ENCODE measurements at regions not wholly inside any gene's neighbourhood (a gene's known extent, or its start where the extent isn't known, plus 50 kb on each side); places are given as distances from the start of the nearest gene placed in this dataset.

DNA sequence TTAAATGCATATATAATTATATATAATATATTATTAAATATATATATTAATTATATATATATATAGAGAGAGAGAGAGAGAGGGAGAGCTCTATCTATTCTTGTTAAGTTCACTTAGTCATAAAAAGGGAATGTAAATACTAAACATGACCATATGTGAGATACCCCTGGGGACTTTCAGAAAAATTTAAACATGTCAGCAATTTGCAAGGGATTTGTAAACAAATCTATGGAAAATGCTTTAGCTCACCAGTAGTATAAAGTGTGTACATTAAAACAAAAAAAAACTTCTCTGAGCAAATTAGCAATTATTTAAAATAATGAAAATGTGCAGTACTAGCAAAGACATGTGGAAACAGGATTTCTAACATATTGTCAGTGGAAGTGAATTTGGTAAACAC, 1755.5 kb downstream of the PCDH19 start:
- Mint-ChIP-seq H3K4me3 (no peak overlapping the region), H3K27ac (no peak overlapping the region), H3K27me3 (no peaks in the 10 kb centered on the region), H3K36me3 (no peaks in the 10 kb centered on the region), H3K4me1 (no peaks in the 10 kb centered on the region), H3K9me3 (peaks cover 0 to 2% (median 0%) of the 10 kb centered on the region in 9 donors)
- DNase-seq (no peak), ATAC-seq (no peak)
- POLR2A ChIA-PET, result no interaction called here

Data from naive thymus-derived CD8-positive, alpha-beta T cell (primary cell).